Islet of Langerhans (tissue), 1 donor: ENCODE measurements at regions not wholly inside any gene's neighbourhood (a gene's known extent, or its start where the extent isn't known, plus 50 kb on each side); places are given as distances from the start of the nearest gene placed in this dataset.

ENCODE experiments used
- FAIRE-seq: peaks from one replicate; lab custom pipeline; 2011; peaks lifted over from hg19 to GRCh38; lab: Jason Lieb, UNC

DNA sequence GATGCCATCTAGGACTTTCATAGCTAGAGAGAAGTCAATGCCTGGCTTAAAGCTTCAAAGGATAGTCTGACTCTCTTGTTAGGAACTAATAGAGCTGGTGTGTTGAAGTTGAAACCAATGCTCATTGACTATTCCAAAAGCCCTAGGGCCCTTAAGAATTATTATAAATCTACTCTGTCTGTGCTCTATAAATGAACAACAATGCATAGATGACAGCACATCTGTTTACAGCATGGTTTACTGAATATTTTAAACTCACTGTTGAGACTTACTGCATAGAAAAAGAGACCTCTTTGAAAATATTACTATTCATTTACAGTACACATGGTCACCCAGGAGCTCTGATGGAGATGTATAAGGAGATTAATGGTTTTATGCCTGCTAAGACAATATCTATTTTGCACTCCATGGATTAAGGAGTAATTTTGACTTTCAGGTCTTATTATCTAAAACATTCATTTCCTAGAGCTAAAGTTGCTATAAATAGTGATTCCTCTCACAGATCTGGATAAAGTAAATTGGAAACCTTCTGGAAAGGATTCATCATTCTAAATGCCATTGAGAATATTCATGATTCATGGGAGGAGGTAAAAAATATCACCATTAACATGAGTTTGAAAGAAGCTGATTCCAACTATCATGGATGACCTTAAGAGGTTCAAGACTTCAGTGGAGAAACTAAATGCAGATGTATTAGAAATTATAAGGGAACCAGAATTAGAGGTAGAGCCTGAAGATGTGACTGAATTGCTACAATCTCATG, 763.5 kb upstream of the MAP3K7 start:
- no peak for FAIRE-seq

DNA sequence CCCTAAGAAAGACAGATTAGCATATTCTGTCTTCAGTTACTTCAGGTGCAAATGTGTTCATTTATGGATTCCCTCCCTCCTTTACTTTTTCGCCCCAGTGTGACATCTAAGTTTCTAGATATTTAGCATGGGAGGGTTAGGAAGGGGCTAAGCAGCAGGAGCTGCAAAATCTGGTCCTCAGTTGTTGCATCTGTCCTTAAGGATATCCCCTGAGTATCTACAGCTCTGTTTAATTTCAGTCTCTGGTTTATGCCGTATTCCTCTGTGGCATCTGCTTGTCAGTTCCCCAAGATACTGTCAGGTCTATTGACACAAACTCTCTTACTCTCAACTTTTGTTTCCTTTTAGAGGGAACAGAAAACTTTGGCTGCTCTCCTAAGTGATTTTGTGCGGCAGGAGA, 754.6 kb upstream of the MAP3K7 start:
- no peak for FAIRE-seq

DNA sequence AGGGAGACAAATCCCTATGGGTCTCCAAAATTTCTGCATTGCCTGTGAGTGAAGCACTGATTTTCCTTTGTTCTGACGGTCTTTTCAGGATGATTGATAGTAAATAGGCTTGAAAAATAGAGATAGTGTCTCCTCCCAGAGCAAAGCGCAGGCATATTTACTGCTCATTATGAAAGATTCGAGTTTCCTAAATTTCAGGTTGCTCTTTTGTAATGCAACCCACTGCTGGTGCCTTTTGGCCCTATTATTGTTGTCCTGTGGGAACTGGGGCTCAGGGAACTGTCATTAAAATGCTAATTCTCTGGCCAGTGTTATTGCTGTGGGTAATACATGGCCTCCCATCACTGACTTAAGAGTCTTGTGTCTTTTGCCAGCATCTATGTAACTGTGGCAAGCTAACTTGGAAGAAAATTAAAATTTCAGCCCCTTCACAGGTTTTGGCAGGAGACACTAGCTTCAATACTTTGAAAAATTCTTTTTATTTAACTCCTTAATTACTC, 754.1 kb upstream of the MAP3K7 start:
- no peak for FAIRE-seq

DNA sequence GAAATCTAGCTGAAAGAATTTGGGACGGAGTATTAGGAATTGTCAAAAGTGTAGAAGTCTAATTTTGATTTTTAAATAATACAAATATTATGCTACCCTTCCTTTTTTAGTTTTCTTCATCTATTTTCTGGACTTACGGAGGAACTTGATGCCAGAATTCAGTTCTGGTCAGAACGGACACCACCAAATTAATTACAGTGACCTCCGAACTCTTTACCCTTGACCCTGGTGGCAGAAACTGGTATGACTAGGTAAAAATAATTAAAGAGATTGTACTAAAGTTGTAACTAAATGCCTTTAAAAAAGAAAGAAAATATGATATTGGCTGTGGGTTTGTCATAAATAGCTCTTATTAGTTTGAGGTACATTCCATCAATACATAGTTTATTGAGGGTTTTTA, 751.1 kb upstream of the MAP3K7 start:
- FAIRE-seq: no peak

DNA sequence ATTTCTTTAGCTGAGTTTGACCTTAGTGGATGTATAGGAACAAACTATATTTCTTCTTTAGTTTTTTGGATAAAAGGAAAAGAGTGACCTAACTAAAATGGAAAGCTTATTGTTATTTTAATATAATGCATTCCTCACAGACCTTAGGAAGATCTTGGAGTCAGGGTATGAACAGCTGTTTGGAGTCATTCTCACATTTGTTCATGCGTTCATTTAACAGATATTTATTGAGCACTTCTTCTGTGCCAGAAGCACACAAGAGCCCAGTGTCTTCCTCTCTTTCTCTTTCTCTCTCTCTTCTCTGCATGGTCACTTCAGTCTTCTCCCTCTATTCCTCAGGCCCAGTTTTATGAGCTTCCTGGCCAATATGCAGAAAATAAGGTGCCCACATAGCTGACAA, 744.0 kb upstream of the MAP3K7 start:
- no peak for FAIRE-seq

DNA sequence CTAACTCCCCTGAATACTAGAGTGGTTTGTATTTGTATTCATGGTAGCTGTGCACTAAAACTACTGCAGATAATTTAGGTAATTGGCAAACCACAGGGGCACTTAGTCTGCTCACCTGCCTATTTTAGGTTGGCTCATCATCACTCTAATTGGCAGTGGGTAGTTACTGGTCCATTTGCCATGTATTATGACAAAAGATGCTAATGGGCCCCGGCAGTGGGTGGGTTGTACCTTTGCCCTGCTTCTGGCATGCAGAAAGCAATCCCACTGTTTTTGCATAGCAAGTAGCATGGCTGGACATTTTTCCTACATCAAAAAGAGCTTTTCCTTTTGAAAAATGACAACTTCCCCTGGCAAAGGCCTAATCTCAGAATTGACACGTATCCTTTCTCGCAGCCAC, 741.4 kb upstream of the MAP3K7 start:
- no peak for FAIRE-seq

DNA sequence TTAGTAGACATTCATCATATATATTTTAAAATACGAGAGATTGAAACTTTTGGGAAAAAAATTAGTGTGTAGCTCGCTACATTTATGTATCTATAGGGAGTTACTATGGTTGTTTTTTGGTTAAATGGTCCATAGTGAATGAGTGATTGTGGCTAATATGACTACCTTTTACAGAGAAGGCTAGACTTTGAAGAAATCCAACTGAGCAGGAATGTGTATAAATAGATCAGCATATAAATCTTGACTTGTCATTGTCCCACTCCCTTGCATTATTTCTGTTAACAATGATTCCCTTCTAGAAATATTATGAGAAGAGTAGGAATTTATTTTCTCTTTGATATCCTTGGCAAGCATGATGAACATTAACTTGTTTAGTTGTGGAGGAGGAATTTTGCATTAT, 737.8 kb upstream of the MAP3K7 start:
- FAIRE-seq: no peak

DNA sequence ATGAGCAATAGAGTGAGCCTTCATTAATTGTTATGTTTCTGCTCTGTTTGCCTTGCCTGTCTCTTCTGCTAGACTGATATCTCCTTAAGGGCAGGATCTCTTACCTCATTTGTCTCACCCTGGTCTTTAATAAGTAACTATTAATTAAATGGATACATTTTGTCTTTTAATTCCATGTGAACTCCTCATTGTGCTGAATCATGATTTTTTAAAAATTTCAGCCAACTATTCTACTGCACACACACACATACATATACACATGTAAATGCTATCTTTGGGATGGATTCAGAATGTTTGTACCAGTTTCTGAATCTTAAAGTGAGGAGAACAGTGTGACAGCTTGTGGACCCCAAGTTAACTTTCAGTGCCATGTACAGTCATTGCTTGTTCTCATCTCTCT, 731.1 kb upstream of the MAP3K7 start:
- FAIRE-seq: no peak

DNA sequence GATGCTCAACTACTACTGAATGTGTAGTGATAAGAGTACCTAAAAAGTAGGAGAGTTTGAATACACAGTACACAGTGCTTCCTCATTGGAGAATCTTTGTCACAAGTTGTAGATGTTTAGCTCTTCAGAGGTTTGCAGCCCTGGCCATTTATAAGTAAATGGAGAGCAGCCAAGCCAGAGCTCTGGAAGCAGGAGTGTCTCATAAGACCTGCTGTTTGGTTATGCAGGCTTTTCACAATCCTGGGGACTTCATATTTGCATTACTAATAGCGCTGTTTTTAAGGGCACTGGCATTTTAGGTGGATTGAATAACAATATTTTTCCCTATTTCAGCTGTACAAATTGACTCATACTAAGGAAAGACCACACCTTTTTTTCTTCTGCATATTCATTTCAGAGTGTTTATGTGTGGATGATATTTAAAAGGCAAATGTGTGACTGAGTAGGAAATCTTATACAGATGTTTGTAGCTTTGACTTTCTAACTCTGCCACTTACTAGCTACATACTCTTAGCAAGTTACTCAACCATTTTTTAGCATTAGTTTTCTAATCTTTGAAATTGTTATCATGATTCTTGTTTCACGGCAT, 730.5 kb upstream of the MAP3K7 start:
- FAIRE-seq: no peak

DNA sequence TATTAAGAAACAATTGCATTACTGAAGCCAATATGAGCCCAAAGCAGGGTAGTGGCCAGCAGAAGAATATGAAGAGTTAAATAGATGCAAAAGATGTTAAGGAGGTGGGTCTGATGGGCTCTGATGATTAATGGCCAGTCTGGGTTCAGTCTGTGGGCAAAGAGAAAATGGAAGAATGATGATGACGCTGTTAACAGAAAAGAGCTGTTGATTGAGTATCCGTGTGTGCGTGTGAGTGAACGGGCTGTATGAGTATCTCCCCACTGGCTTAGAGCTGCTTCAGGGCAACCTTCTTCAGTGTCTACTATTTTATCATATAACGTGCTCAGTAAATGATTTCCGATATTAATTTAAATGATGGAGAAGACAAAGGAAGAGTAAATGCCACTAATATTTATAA, 723.3 kb upstream of the MAP3K7 start:
- no peak for FAIRE-seq

DNA sequence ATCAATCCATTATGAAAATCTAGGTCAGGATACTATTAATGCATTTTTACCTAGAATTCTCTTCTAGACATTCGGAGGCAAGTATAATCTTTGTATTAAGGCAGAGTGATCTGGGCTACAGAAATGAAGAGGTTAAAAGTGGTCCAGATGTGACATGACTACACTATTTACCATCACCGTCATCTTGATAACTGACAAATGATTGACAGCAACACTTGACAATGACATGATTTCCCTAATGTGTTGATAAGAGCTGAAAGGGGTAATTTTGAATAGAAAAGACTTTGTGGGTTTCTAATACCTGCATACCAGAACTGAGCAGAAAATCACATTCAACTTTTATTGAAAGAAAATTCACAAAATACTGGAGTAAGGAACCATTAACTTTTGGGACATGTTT, 718.9 kb upstream of the MAP3K7 start:
- FAIRE-seq: no peak

DNA sequence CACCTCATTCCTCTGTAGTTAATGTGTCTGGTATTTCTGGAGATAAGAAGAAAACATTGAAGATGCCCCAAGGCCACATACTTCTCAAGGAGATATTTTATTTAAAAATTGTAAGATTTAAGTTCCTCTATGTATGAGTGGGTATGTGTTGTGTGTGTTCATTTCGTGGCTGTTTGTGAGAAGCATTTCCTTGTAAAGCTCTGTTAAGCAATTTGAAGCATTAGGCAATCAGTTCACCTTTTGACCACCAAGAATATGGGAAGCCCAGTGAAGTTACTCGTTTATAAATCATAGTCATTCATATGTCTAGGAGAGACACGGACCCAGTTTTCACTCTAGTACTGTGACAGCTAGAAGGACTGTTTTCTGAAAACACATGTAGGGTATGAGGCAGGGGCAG, 717.6 kb upstream of the MAP3K7 start:
- no peak for FAIRE-seq

DNA sequence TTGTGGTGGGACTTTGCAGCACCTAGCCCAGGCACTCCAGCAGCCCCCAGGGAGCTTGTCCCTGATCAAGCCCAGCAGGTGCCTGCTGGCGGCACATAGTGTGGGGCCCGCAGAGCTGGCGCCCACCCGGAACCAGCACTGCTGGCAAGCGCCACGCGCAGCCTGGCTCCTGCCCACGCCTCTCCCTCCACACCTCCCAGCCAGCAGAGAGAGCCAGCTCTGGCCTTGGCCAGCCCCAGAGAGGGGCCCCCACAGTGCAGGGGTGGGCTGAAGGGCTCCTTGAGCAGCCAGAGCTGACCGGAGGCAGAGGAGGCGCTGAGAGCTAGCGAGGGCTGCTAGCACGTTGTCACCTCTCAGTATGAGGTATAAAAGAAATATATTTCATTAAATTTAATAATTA, 716.5 kb upstream of the MAP3K7 start:
- FAIRE-seq: no peak

DNA sequence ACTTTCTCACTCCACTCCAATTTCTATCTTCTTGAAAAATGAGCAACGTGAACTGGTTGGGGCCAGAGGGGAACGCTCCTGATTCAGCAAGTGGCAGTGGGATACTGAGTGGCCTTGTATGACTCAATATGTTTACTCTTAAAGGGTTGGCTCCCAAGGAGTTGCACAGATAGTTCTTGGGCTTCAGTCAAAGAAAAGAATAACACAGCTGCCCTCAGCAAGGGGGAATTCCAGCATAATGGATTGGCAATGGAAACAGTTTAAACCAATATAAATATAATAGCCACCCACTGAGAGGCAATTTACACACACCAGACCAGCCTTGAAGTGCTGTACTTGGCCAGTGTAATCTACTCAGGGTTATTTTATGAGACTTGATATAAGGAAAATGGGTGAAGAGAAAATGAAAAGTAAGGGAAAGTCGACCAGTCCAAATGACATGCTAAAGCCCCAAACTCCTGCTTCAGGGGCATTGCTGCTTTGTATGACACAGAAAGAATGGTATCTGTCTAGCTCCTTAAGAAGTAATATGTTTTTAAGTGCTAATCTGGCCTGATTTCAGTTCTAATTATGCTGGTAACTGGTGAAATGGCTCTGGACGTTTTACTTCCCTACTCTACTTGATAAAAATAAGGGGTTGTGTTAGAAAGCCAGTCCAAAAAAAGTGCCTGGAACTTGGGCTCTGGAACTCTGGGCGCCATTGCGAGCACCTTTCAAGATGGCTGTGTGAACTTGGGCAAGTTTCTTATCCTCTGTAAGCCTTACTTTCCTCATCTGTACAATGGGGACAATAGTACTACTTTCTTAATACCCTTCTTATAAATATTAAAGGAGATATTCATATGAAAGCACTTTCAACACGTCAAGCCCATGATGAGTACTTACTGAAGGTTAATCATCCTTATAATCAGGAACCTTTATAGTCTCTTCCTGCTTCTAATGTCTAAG, 712.9 kb upstream of the MAP3K7 start:
- no peak for FAIRE-seq

DNA sequence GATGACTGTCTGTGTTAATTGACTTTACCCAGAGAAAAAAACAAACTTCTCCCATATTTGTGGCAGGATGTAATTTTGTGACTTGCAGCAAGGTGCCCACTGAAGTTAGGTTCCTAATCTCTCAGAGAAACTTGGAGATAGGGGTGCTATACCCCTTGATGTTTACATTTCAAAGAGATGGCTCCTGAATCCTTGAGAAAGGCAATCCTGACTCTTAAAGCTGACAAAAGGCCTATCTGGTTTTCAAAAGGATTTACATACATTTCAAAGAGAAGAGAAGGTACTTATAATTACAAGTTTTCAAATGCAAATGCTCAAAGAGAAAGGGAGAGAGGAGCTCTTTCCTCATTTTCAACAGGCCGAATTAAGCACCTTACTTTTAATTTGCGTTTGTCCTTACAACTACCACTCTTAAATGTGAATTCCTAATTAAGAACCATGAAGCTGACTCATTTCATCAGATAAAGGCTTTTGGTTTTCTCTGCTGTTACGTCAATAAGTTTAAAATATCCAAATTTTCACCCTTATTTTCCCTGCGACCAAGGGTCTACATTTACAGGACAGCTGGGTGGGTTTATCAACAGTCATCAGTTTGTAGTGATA, 711.8 kb upstream of the MAP3K7 start:
- no peak for FAIRE-seq

DNA sequence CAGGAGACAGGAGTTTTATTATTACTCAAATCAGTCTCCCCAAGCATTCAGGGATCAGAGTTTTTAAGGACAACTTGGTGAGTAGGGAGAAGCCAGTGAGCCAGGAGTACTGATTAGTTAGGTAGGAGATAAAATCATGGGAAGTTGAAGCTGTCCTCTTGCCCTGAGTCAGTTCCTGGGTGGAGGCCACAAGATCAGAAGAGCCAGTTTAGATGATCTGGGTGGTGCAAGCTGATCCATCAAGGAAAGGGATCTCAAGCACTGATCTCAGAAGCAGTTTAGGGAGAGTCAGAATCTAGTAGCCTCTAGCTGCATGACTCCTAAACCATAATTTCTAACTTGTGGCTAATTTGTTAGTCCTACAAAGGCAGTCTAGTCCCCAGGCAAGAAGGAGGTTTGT, 706.5 kb upstream of the MAP3K7 start:
- FAIRE-seq: no peak

DNA sequence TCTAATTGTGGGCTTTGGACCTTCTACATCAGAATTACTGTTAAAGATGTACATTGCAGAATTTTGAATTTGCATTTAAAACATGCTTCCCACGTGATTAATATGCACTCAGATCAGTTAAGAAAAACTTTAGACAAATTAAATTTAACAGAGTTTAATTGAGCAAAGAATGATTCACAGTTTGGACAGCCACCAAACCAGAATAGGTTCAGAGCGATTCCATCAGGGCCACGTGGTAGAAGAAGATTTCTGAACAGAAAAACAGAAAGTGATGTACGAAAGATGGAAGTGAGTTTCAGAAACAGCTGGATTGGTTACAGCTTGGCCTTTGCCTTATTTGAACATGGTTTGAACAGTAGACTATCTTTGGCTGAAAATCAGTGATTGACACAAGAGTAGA, 704.2 kb upstream of the MAP3K7 start:
- FAIRE-seq: no peak

DNA sequence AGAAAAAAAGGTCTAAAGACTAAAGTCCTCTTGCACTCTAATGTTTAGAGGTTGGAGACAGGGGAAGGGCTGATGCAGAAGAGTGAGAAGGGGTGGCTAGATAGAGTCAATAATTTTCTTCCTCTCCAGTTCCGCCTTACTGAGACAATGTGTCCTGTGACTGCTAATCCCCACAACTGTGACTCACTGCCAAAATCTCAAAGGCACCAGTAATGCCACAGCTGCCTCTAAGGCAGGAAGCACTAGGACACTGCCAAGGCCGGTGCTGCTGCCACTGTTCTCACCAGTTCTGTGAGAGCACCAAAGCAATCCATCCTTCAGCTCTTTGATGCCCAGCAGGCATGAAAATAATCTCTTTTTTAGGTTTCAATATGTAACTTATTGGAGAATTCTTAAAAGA, 701.9 kb upstream of the MAP3K7 start:
- FAIRE-seq: no peak

DNA sequence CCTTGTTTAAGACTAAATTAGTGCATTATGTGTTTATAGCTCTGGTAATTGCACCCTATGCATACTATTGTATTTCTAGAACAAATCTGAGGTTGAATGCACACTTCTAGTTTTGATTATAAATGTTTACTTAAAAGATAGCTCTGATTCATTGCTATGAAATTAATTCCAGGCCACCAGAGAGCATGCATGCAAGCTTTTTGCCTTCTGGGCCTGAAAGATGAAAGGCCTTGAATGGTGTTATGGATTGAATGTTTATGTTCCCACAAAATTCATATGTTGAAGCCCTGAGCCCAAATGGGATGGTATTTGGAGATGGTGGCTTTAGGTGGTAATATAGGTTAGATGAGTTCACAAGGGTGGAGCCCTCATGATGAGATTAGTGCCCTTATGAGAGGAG, 695.0 kb upstream of the MAP3K7 start:
- FAIRE-seq: no peak

DNA sequence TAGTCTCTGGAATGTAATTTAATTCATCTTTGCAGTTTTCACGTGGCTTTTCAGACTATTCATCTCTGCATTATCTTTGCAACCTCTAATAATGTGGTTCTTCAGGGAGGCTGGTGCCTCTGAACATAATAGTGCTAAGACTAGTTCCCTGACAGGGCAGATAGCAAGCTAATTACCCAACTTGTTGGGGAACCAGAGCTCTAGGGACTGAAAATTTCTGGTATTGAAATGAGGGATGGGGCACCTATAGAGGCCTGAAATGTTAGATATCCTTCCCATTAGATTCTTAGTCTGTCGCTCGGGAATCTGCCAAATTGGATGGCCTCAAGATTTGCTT, 693.6 kb upstream of the MAP3K7 start:
- FAIRE-seq: no peak

DNA sequence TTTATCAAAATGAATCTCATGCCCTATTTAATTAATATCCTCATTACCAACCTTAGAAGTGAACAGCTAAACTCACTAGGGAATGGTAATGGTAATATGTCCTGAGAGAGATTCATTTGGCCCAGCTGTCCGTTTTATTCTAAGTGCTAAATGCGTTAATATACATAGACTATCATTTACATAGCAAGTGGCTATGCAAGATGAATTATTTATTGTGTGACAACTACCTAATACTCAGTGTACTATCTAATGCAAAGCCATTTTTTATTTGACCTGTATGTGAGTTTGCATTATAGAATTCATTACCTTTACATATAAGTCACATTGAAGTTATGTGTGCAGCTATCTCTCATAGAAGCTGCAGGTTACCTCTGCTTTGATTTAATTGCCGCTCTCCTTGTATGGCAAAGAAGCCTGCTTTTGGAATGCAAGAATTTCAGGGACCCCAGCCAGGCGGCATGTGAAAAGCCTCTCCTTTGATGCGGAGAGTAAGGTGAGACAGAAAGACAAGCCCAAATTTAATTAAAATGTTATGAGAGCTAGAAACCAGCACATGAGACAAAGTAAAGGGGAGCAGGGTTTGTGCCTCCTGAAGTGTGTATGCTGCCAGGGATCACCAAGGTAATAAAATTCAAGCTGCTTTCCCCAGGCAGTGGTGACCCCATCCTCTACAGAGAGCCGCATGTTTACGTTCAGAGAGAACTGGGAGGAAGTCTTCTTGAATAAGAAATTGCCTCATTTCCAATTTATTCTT, 693.0 kb upstream of the MAP3K7 start:
- FAIRE-seq: no peak

DNA sequence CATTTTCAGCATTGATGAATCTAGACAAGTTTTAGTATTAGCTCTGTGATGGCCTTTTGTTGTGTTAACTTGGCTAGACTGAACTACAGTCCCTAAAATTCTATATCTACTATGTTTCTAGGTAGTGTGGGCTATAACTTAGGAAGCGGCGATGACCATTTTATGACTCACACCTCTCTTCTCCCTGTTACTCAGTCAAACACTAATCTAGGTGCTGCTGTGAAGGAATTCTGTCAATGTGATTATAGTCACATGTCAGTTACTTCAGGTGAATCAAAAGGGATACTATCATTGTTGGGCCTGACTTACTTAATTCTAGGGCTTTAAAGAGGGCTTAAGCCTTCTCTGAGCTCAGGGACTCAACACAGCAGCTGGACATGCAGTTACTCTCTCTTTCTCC, 691.5 kb upstream of the MAP3K7 start:
- FAIRE-seq: no peak
